ENCODE measurements at regions not wholly inside any gene's neighbourhood (a gene's known extent, or its start where the extent isn't known, plus 50 kb on each side); places are given as distances from the start of the nearest gene placed in this dataset.
"Not testable (repeated sequence)": the region's sequence is repeated elsewhere in the genome, so short reads cannot be mapped to it uniquely, and the experiment has no call there.

- not testable (repeated sequence) for DNase-seq (ENCODE audit: low read depth in 3 of 3)
These were observed 79.2 kb downstream of the PXDC1 start for GRCh38 chr6:3672339-3672738.

GRCh38 chr6:3671382-3671781 lies 80.1 kb downstream of the PXDC1 start:
- DNase-seq (ENCODE audit: low read depth in 3 of 3): no peak

- DNase-seq (ENCODE audit: low read depth in 3 of 3): no peak
These were observed 81.2 kb downstream of the PXDC1 start for GRCh38 chr6:3670356-3670755.

- no peak for DNase-seq (ENCODE audit: low read depth in 3 of 3)
These were observed 81.6 kb downstream of the PXDC1 start for GRCh38 chr6:3669916-3670315.

- no peak for DNase-seq (ENCODE audit: low read depth in 3 of 3)
These were observed 85.9 kb downstream of the PXDC1 start for GRCh38 chr6:3665608-3666007.

- no peak for DNase-seq (ENCODE audit: low read depth in 3 of 3)
These were observed 86.9 kb downstream of the PXDC1 start for GRCh38 chr6:3664625-3665041.

GRCh38 chr6:3663811-3664210 lies 87.7 kb downstream of the PXDC1 start:
- DNase-seq (ENCODE audit: low read depth in 3 of 3): no peak

GRCh38 chr6:3663081-3663480 lies 88.4 kb downstream of the PXDC1 start:
- DNase-seq (ENCODE audit: low read depth in 3 of 3): no peak

GRCh38 chr6:3661390-3661789 lies 90.1 kb downstream of the PXDC1 start:
- DNase-seq (ENCODE audit: low read depth in 3 of 3): no peak

GRCh38 chr6:3660473-3660872 lies 91.0 kb downstream of the PXDC1 start:
- no peak for DNase-seq (ENCODE audit: low read depth in 3 of 3)

GRCh38 chr6:3659748-3660147 lies 91.8 kb downstream of the PXDC1 start:
- DNase-seq (ENCODE audit: low read depth in 3 of 3): no peak

GRCh38 chr6:3656076-3656475 lies 95.4 kb downstream of the PXDC1 start:
- no peak for DNase-seq (ENCODE audit: low read depth in 3 of 3)

- no peak for DNase-seq (ENCODE audit: low read depth in 3 of 3)
These were observed 96.6 kb downstream of the PXDC1 start for GRCh38 chr6:3654898-3655297.

GRCh38 chr6:3654436-3654835 lies 97.1 kb downstream of the PXDC1 start:
- no peak for DNase-seq (ENCODE audit: low read depth in 3 of 3)

GRCh38 chr6:3653528-3654070 lies 97.9 kb downstream of the PXDC1 start:
- no peak for DNase-seq (ENCODE audit: low read depth in 3 of 3)

- DNase-seq (ENCODE audit: low read depth in 3 of 3): no peak
These were observed 99.7 kb downstream of the PXDC1 start for GRCh38 chr6:3651698-3652229.

- no peak for DNase-seq (ENCODE audit: low read depth in 3 of 3)
These were observed 100.4 kb downstream of the PXDC1 start for GRCh38 chr6:3650959-3651697.

- DNase-seq (ENCODE audit: low read depth in 3 of 3): no peak
These were observed 101.2 kb downstream of the PXDC1 start for GRCh38 chr6:3650076-3650958.

- no peak for DNase-seq (ENCODE audit: low read depth in 3 of 3)
These were observed 102.8 kb downstream of the PXDC1 start for GRCh38 chr6:3648724-3649123.

- no peak for DNase-seq (ENCODE audit: low read depth in 3 of 3)
These were observed 104.7 kb downstream of the PXDC1 start for GRCh38 chr6:3646616-3647362.

- no peak for DNase-seq (ENCODE audit: low read depth in 3 of 3)
These were observed 106.8 kb downstream of the PXDC1 start for GRCh38 chr6:3644739-3645012.
